KMS-11 (cell line): ENCODE measurements at regions not wholly inside any gene's neighbourhood (a gene's known extent, or its start where the extent isn't known, plus 50 kb on each side); places are given as distances from the start of the nearest gene placed in this dataset.

Experiments
- H2AFZ ChIP-seq: fragments of 200-600 bp; sonication (generic); 2 replicates; pipeline ENCODE4 v1.6.1; 2016; ENCODE audit warnings: antibody characterized with exemption, mixed run types, low read depth
- H3K27ac ChIP-seq: fragments of 200-600 bp; sonication (generic); 2 replicates; pipeline ENCODE4 v1.6.1; 2016; ENCODE audit warnings: mild to moderate bottlenecking, mixed run types
- H3K27me3 ChIP-seq: fragments of 200-600 bp; sonication (generic); 2 replicates; pipeline ENCODE4 v1.6.1; 2017; ENCODE audit warnings: mild to moderate bottlenecking, low read depth, mixed run types, moderate library complexity; ENCODE audit not compliant: insufficient read depth
- H3K36me3 ChIP-seq: fragments of 200-600 bp; sonication (generic); 2 replicates; pipeline ENCODE4 v1.6.1; 2017; ENCODE audit warnings: mild to moderate bottlenecking, mixed run types; ENCODE audit not compliant: insufficient read depth
- H3K4me1 ChIP-seq: fragments of 200-600 bp; sonication (generic); 2 replicates; pipeline ENCODE4 v1.6.1; 2016; ENCODE audit warnings: mild to moderate bottlenecking, low read depth, mixed run types; ENCODE audit not compliant: poor library complexity, severe bottlenecking
- H3K4me2 ChIP-seq: fragments of 200-600 bp; sonication (generic); 2 replicates; pipeline ENCODE4 v1.7.0; 2016; ENCODE audit warnings: mild to moderate bottlenecking, mixed run types
- H3K4me3 ChIP-seq: fragments of 200-600 bp; sonication (generic); IDR thresholded peaks from 2 replicates; pipeline ENCODE4 v1.6.1; 2017; ENCODE audit warnings: low read depth, low read length, mixed read lengths; ENCODE audit not compliant: insufficient read depth
- H3K79me2 ChIP-seq: fragments of 200-600 bp; sonication (generic); 2 replicates; pipeline ENCODE4 v1.6.1; 2016; ENCODE audit warnings: low read depth, mixed run types; ENCODE audit not compliant: insufficient read depth
- H3K9ac ChIP-seq: fragments of 200-600 bp; sonication (generic); 2 replicates; pipeline ENCODE4 v1.6.1; 2016; ENCODE audit warnings: mild to moderate bottlenecking, mixed run types
- H4K20me1 ChIP-seq: fragments of 200-600 bp; sonication (generic); 2 replicates; pipeline ENCODE4 v1.6.1; 2016; ENCODE audit warnings: mild to moderate bottlenecking, mixed run types; ENCODE audit not compliant: insufficient read depth
- TF ChIP-seq, protein P1 (sequence below): fragments of 200-600 bp; sonication (generic); conservative IDR thresholded peaks from 2 replicates; pipeline ENCODE4 v1.6.1; 2017; ENCODE audit warnings: low read depth, mild to moderate bottlenecking, antibody characterized with exemption, low read length, moderate library complexity, mixed read lengths

DNA sequence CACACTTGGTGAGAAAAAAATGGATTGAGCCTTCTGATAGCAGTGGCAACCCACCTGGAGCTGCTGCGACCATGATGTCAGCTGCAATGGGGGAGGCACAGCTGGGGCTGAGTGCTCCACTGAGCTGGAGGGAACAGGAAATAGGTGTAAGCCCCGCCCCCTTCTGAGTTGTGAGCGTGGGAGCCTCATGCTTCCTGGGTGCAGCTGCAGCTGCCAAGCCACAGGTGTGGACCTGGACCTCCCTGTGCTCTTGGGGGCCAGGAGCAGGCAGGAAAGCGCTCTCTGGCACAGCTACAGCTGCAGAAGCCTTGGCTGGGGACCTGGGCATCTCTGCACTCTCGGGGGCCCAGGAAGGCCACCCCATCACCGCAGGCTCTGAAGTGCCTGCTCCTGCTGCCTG, 970.6 kb downstream of the DCDC2C start:
- Histone ChIP-seq H3K4me2 (no peak overlapping the region), H3K27ac (no peak overlapping the region), H3K9ac (no peak overlapping the region), H3K27me3 (no peaks in the 10 kb centered on the region), H2AFZ (no peak overlapping the region; the same call in 1 of the 2 replicates), H3K36me3 (no peaks in the 10 kb centered on the region), H3K4me3 (no peak overlapping the region), H3K4me1 (no peaks in the 10 kb centered on the region), H4K20me1 (no peaks in the 10 kb centered on the region), H3K79me2 (no peaks in the 10 kb centered on the region)
- TF ChIP-seq, protein P1, sequence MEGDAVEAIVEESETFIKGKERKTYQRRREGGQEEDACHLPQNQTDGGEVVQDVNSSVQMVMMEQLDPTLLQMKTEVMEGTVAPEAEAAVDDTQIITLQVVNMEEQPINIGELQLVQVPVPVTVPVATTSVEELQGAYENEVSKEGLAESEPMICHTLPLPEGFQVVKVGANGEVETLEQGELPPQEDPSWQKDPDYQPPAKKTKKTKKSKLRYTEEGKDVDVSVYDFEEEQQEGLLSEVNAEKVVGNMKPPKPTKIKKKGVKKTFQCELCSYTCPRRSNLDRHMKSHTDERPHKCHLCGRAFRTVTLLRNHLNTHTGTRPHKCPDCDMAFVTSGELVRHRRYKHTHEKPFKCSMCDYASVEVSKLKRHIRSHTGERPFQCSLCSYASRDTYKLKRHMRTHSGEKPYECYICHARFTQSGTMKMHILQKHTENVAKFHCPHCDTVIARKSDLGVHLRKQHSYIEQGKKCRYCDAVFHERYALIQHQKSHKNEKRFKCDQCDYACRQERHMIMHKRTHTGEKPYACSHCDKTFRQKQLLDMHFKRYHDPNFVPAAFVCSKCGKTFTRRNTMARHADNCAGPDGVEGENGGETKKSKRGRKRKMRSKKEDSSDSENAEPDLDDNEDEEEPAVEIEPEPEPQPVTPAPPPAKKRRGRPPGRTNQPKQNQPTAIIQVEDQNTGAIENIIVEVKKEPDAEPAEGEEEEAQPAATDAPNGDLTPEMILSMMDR, result no peak

DNA sequence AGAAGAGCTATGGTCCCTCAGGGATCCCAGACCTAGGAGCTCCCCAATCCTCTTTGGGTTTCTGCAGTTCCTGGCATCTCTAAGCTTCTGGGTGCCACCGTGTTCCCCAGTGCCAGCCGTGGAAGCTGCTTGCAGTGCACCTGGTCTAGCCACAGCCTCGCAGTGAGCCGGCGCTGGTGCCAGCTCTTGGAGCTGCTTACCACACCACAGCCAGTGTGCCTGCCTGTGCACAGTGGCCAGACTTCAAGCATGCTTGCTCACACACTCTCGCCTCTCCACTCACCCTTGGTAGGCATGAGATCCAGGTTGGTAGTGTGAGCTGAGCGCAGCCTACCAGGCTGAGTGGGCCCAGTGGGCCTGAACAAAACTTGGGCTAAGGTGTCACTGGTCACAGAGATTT, 971.9 kb downstream of the DCDC2C start:
- H3K9ac ChIP-seq, result no peak overlapping the region
- no peaks in the 10 kb centered on the region for H4K20me1 ChIP-seq
- H3K4me1 ChIP-seq, result no peaks in the 10 kb centered on the region
- H3K4me2 ChIP-seq, result no peak overlapping the region
- H3K36me3 ChIP-seq, result no peaks in the 10 kb centered on the region
- H3K79me2 ChIP-seq, result no peaks in the 10 kb centered on the region
- TF ChIP-seq, protein P1, result no peak
- H3K4me3 ChIP-seq, result no peak overlapping the region
- no peak overlapping the region for H2AFZ ChIP-seq
- no peak overlapping the region for H3K27ac ChIP-seq
- no peaks in the 10 kb centered on the region for H3K27me3 ChIP-seq

DNA sequence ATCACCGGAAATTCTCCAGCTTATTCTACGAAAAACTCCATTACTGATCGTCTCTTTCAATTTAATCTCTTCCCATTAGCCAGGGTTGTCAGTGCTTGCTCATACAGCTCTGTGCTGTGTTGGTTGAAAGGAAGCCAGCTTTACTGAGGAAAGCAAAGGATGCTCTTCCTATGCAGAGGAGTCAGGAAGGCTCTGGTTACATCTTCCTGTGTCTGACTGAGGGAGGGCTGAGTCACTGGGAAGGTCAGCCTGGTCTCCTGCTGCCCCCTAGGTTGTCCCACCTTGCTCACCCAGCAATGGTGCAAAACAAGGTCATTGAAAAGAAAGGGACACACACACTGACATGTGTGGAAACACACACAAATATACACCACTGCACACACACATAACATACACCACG, 975.6 kb downstream of the DCDC2C start:
- Histone ChIP-seq H3K4me3 (no peak overlapping the region), H3K27me3 (no peaks in the 10 kb centered on the region), H3K27ac (no peak overlapping the region), H3K4me1 (no peaks in the 10 kb centered on the region), H3K4me2 (no peak overlapping the region), H3K36me3 (no peaks in the 10 kb centered on the region), H3K9ac (no peak overlapping the region), H4K20me1 (no peaks in the 10 kb centered on the region), H3K79me2 (no peaks in the 10 kb centered on the region), H2AFZ (no peak overlapping the region)
- TF ChIP-seq, protein P1, result no peak

DNA sequence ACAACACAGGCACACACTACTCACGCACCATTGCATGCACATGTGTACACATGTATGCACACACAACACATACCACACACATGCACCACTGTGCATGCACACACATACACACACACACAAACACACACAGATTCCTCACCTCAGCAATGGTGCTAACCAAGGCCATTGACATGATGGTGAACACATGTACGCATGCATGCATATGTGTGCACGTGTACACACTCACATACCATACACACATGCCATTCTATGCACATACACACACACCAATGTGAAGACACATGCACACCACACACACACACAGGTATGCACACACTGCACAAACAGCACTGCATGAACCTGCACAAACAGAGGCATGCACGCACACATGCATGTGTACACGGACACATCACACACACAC, 976.0 kb downstream of the DCDC2C start:
- no peaks in the 10 kb centered on the region for H3K4me1 ChIP-seq
- TF ChIP-seq, protein P1, result no peak

More for the DNA sequence above, 976.0 kb downstream of the DCDC2C start:
- Histone ChIP-seq H3K27ac (no peak overlapping the region), H2AFZ (no peak overlapping the region), H3K4me3 (no peak overlapping the region), H3K4me2 (no peak overlapping the region), H3K27me3 (no peaks in the 10 kb centered on the region), H3K79me2 (no peaks in the 10 kb centered on the region), H3K9ac (no peak overlapping the region), H3K36me3 (no peaks in the 10 kb centered on the region), H4K20me1 (no peaks in the 10 kb centered on the region)
